CD4-positive, alpha-beta T cell (primary cell): ENCODE measurements at regions not wholly inside any gene's neighbourhood (a gene's known extent, or its start where the extent isn't known, plus 50 kb on each side); places are given as distances from the start of the nearest gene placed in this dataset.

Source experiments
- ATAC-seq: fragments of 200-7000 bp; cut with Tn5 transposase; one replicate; pipeline ENCODE4 v1.10.0; 2022; ENCODE audit warnings: mild to moderate bottlenecking; ENCODE audit not compliant: poor library complexity
- CTCF ChIA-PET: fragments of 350-600 bp; sonication (Branson Sonifier 250); formaldehyde crosslinking; loops from one replicate; lab custom pipeline; 2021; ENCODE audit warnings: antibody characterized with exemption, inconsistent platforms; lab: Charles Lee
- POLR2A ChIA-PET: fragments of 350-600 bp; sonication (Branson Sonifier 250); formaldehyde crosslinking; loops from one replicate; lab custom pipeline; 2021; ENCODE audit warnings: antibody characterized with exemption, inconsistent platforms; lab: Charles Lee
- DNase-seq, 14 experiments: peaks; one replicate each; pipeline ENCODE4 v3.0.0-alpha.2; 2013 to 2020; ENCODE audit warnings: mixed read lengths in 2 of 14
- H3K27ac ChIP-seq, 2 donors: one replicate each; pipeline versions ENCODE4 v1.5.1 to v1.7.0; 2013; ENCODE audit warnings: low read length in 2 of 2, low read depth in 1 of 2, mild to moderate bottlenecking in 1 of 2
- H3K27me3 ChIP-seq, 2 experiments: 1 replicate in 1 of 2; 2 replicates in 1 of 2; pipeline versions ENCODE4 v1.6.1 to v1.7.0; 2013; ENCODE audit warnings: low read length in 2 of 2, control low read depth in 1 of 2, mild to moderate bottlenecking in 1 of 2, moderate library complexity in 1 of 2; ENCODE audit not compliant: insufficient read depth in 2 of 2, control insufficient read depth in 1 of 2
- H3K36me3 ChIP-seq: one replicate; pipeline ENCODE4 v1.6.1; 2013; ENCODE audit warnings: low read length, control low read depth; ENCODE audit not compliant: insufficient read depth
- H3K4me1 ChIP-seq: one replicate; pipeline ENCODE4 v1.6.1; 2013; ENCODE audit warnings: low read length, control low read depth; ENCODE audit not compliant: insufficient read depth
- H3K4me3 ChIP-seq: one replicate; pipeline ENCODE4 v1.5.1; 2013; ENCODE audit warnings: mild to moderate bottlenecking, low read length, moderate library complexity
- H3K9me3 ChIP-seq, 2 experiments: 1 replicate in 1 of 2; 2 replicates in 1 of 2; pipeline versions ENCODE4 v1.6.1 to v1.7.0; 2013; ENCODE audit warnings: low read length in 2 of 2, mild to moderate bottlenecking in 2 of 2, control low read depth in 1 of 2, moderate library complexity in 1 of 2; ENCODE audit not compliant: control insufficient read depth in 1 of 2, insufficient read depth in 1 of 2
- H3K27ac Mint-ChIP-seq: one replicate; pipeline ENCODE4 v1.8.0; 2020; ENCODE audit warnings: mixed read lengths
- H3K27me3 Mint-ChIP-seq: one replicate; pipeline ENCODE4 v1.8.0; 2021; ENCODE audit warnings: mixed read lengths
- H3K36me3 Mint-ChIP-seq: one replicate; pipeline ENCODE4 v1.8.0; 2021; ENCODE audit warnings: low read depth, mixed read lengths
- H3K4me1 Mint-ChIP-seq: one replicate; pipeline ENCODE4 v1.8.0; 2021; ENCODE audit warnings: low read depth, mixed read lengths
- H3K4me3 Mint-ChIP-seq: one replicate; pipeline ENCODE4 v1.8.0; 2020; ENCODE audit warnings: mild to moderate bottlenecking, mixed read lengths
- H3K9me3 Mint-ChIP-seq: one replicate; pipeline ENCODE4 v1.8.0; 2020; ENCODE audit warnings: mixed read lengths
- intact Hi-C, 2 experiments: fragments of 100-400 bp; cut with DNase I in 1 of 2; cut with micrococcal nuclease in 1 of 2; formaldehyde crosslinking; loops; one replicate each; pipeline versions ENCODE4 v1.15.1 to v1.9.0; 2023 to 2025; cut with DNase I, micrococcal nuclease
- TF ChIP-seq, protein P1 (sequence below): fragments of 200-600 bp; IDR thresholded peaks from one replicate; pipeline ENCODE4 v1.8.0; 2022; ENCODE audit warnings: antibody characterized with exemption, mild to moderate bottlenecking

DNA sequence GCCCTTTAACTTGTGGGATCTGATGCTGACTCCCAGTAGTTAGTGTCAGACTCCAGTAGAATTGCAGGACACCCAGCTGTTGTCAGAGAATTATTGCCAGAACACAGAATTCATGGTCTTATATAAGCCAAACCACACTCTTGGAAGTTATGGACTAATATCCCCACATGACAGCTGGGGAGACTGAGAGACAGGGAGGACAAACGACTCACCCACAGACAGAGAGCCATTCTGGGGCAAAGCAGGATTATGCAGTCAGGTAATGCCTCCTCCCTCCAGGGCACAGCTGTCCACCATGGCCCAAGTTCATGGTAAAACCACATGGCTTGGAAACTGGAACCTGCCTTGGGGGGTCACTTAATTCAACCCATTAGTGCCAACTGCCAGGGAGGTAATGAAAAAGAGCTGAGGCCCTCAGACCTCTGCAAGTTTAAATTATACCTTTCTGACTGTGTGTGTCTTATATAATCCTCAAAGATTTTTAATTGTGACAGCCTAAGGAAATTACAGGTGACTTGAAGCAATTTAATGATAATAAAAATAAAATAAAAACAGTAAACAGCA is 299.5 kb downstream of the BUD13 start:
- peaks cover 33% of the 10 kb centered on the region for H3K27me3 Mint-ChIP-seq
- POLR2A ChIA-PET, result no interaction called here
- intact Hi-C loops, result no loop called here

DNA sequence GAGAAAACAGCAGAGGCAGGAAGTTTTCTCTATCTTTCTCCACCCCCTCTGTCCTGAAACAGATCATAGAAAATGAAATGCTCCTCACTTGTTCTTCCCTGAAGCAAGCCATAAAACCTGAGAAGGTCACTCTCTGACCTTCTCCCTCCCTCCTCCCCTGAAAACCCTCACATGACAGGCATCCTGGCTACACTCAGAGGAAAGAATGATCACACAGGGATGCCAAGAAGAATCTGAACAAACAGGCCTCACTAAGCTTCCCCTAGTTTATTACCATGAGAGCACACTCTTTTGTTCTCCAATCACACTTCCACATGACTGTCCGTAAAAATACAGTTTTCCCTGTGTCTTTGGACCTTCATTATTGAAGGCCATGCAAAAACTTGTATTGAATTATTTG is 300.1 kb downstream of the BUD13 start:
- Mint-ChIP-seq H3K9me3 (peaks cover 2% of the 10 kb centered on the region), H3K4me3 (no peak overlapping the region), H3K4me1 (no peaks in the 10 kb centered on the region), H3K27ac (no peak overlapping the region), H3K27me3 (peaks cover 38% of the 10 kb centered on the region), H3K36me3 (no peaks in the 10 kb centered on the region)
- TF ChIP-seq, protein P1, sequence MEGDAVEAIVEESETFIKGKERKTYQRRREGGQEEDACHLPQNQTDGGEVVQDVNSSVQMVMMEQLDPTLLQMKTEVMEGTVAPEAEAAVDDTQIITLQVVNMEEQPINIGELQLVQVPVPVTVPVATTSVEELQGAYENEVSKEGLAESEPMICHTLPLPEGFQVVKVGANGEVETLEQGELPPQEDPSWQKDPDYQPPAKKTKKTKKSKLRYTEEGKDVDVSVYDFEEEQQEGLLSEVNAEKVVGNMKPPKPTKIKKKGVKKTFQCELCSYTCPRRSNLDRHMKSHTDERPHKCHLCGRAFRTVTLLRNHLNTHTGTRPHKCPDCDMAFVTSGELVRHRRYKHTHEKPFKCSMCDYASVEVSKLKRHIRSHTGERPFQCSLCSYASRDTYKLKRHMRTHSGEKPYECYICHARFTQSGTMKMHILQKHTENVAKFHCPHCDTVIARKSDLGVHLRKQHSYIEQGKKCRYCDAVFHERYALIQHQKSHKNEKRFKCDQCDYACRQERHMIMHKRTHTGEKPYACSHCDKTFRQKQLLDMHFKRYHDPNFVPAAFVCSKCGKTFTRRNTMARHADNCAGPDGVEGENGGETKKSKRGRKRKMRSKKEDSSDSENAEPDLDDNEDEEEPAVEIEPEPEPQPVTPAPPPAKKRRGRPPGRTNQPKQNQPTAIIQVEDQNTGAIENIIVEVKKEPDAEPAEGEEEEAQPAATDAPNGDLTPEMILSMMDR, result no peak
- Histone ChIP-seq H3K4me1 (no peaks in the 10 kb centered on the region), H3K27me3 (peaks cover 0 to 4% of the 10 kb centered on the region in 2 experiments), H3K36me3 (no peaks in the 10 kb centered on the region), H3K27ac (no peak overlapping the region), H3K4me3 (no peak overlapping the region), H3K9me3 (no peaks in the 10 kb centered on the region)
- ChIA-PET POLR2A (no interaction called here), CTCF (no interaction called here)
- ATAC-seq, result no peak
- intact Hi-C loops, result no loop called here
- DNase-seq, result no peak

More for the DNA sequence above, 299.5 kb downstream of the BUD13 start:
- Histone ChIP-seq H3K4me1 (no peaks in the 10 kb centered on the region), H3K27ac (no peak overlapping the region), H3K9me3 (no peaks in the 10 kb centered on the region), H3K4me3 (no peak overlapping the region), H3K36me3 (no peaks in the 10 kb centered on the region), H3K27me3 (peaks cover 0 to 4% of the 10 kb centered on the region in 2 experiments)
- Mint-ChIP-seq H3K27ac (no peak overlapping the region), H3K4me1 (no peaks in the 10 kb centered on the region), H3K4me3 (no peak overlapping the region), H3K9me3 (peaks cover 2% of the 10 kb centered on the region), H3K36me3 (no peaks in the 10 kb centered on the region)
- ATAC-seq (no peak), DNase-seq (no peak)
- CTCF ChIA-PET, result no interaction called here
- TF ChIP-seq, protein P1, result no peak

DNA sequence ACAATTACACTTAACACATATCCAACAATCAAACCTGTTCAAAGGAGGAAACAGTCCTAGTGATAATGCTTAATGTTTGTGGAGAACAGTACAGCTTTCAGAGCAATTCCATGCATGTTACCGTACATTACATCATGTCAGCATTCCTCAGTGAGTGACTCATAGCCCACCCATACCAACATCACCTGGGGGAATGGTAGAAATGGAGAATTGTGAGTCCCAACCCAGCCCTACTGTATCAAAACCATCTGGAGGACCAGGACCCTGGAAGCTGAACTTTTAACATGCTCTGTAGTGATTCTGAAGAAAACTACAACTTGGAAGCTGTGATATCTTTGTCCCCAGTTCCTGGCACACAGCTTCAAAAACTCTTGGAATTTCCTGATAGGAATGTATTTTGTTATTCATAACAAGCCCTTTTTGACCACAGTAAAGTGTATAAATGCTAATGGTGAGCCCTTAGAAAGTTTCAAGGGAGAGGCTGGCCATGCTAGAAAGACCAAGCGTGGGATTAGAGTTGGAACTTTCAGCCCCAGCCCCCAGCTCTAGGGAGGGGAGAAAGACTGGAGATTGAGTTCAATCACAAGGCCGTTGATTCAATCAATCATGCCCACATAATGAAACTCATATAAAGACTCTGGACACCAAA is 301.1 kb downstream of the BUD13 start:
- H3K4me1 Mint-ChIP-seq, result no peaks in the 10 kb centered on the region
- no peak overlapping the region for H3K27ac Mint-ChIP-seq
- no peaks in the 10 kb centered on the region for H3K4me1 ChIP-seq
- ATAC-seq (no peak), DNase-seq (no peak)
- intact Hi-C loops, result no loop called here
- no peak overlapping the region for H3K27ac ChIP-seq
- ChIA-PET CTCF (no interaction called here), POLR2A (no interaction called here)
- no peak overlapping the region for H3K4me3 ChIP-seq
- H3K9me3 ChIP-seq, result no peaks in the 10 kb centered on the region
- no peaks in the 10 kb centered on the region for H3K36me3 ChIP-seq
- H3K27me3 ChIP-seq, result peaks cover 0 to 4% of the 10 kb centered on the region in 2 experiments
- no peak overlapping the region for H3K4me3 Mint-ChIP-seq
- H3K9me3 Mint-ChIP-seq, result peaks cover 2% of the 10 kb centered on the region
- H3K36me3 Mint-ChIP-seq, result no peaks in the 10 kb centered on the region
- peaks cover 38% of the 10 kb centered on the region for H3K27me3 Mint-ChIP-seq
- TF ChIP-seq, protein P1, result no peak
